Liver (tissue), 8 donors: ENCODE measurements at regions not wholly inside any gene's neighbourhood (a gene's known extent, or its start where the extent isn't known, plus 50 kb on each side); places are given as distances from the start of the nearest gene placed in this dataset.

Experiments used
- DNase-seq: peaks from one replicate; pipeline ENCODE4 v3.0.0-alpha.2; 2017; ENCODE audit warnings: low spot score
- H3K27ac ChIP-seq, 2 donors: one replicate each; pipeline ENCODE4 v1.7.0; 2013; ENCODE audit warnings: inconsistent platforms in 2 of 2, low read length in 2 of 2, control low read depth in 1 of 2, low read depth in 1 of 2, mild to moderate bottlenecking in 1 of 2
- H3K27me3 ChIP-seq, 4 donors: one replicate each; pipeline versions ENCODE4 v1.6.1 to v1.7.0; 2013; ENCODE audit warnings: low read length in 3 of 4, inconsistent platforms in 1 of 4, mild to moderate bottlenecking in 1 of 4, moderate library complexity in 1 of 4; ENCODE audit not compliant: control insufficient read depth in 4 of 4, insufficient read depth in 4 of 4
- H3K36me3 ChIP-seq, 4 donors: one replicate each; pipeline versions ENCODE4 v1.6.1 to v1.7.0; 2013; ENCODE audit warnings: low read length in 3 of 4, mild to moderate bottlenecking in 3 of 4, low read depth in 1 of 4, moderate library complexity in 1 of 4; ENCODE audit not compliant: control insufficient read depth in 4 of 4, insufficient read depth in 3 of 4
- H3K4me1 ChIP-seq, 4 donors: one replicate each; pipeline versions ENCODE4 v1.6.1 to v1.7.0; 2013; ENCODE audit warnings: low read length in 3 of 4, mild to moderate bottlenecking in 3 of 4, moderate library complexity in 1 of 4; ENCODE audit not compliant: control insufficient read depth in 4 of 4, insufficient read depth in 4 of 4
- H3K4me3 ChIP-seq, 3 donors: one replicate each; pipeline versions ENCODE4 v1.6.1 to v1.7.0; 2013; ENCODE audit warnings: low read length in 3 of 3, control low read depth in 1 of 3, low read depth in 1 of 3, mild to moderate bottlenecking in 1 of 3
- H3K9ac ChIP-seq, 2 donors: one replicate each; pipeline ENCODE4 v1.7.0; 2013; ENCODE audit warnings: low read length in 2 of 2, mild to moderate bottlenecking in 2 of 2, moderate library complexity in 2 of 2, control low read depth in 1 of 2, low read depth in 1 of 2
- H3K9me3 ChIP-seq, 4 donors: one replicate each; pipeline versions ENCODE4 v1.6.1 to v1.7.0; 2013; ENCODE audit warnings: low read length in 3 of 4; ENCODE audit not compliant: control insufficient read depth in 4 of 4
- EGR1 ChIP-seq, 2 donors: IDR thresholded peaks; 2 replicates each; pipeline ENCODE4 v1.6.1; 2016 to 2018; ENCODE audit warnings: antibody characterized with exemption in 2 of 2, low read depth in 2 of 2
- FOXA1 ChIP-seq: IDR thresholded peaks from 2 replicates; pipeline ENCODE4 v1.6.1; 2016; ENCODE audit warnings: antibody characterized with exemption
- FOXA2 ChIP-seq: IDR thresholded peaks from 2 replicates; pipeline ENCODE4 v1.6.1; 2016; ENCODE audit warnings: antibody characterized with exemption
- GABPA ChIP-seq, 2 donors: IDR thresholded peaks in 1 of 2; conservative IDR thresholded peaks in 1 of 2; 2 replicates each; pipeline ENCODE4 v1.6.1; 2016; ENCODE audit warnings: antibody characterized with exemption in 2 of 2, mild to moderate bottlenecking in 1 of 2, moderate library complexity in 1 of 2
- HNF4A ChIP-seq, 2 donors: conservative IDR thresholded peaks; 2 replicates each; pipeline ENCODE4 v1.6.1; 2016; ENCODE audit warnings: antibody characterized with exemption in 2 of 2, mild to moderate bottlenecking in 2 of 2
- HNF4G ChIP-seq: IDR thresholded peaks from 2 replicates; pipeline ENCODE4 v1.6.1; 2016; ENCODE audit warnings: antibody characterized with exemption
- JUND ChIP-seq, 2 donors: IDR thresholded peaks; 2 replicates each; pipeline ENCODE4 v1.6.1; 2016; ENCODE audit warnings: antibody characterized with exemption in 2 of 2
- MAX ChIP-seq: IDR thresholded peaks from 2 replicates; pipeline ENCODE4 v1.6.1; 2016; ENCODE audit warnings: antibody characterized with exemption
- NR2F2 ChIP-seq: IDR thresholded peaks from 2 replicates; pipeline ENCODE4 v1.6.1; 2016; ENCODE audit warnings: antibody characterized with exemption
- RAD21 ChIP-seq, 2 donors: IDR thresholded peaks; 2 replicates each; pipeline ENCODE4 v1.6.1; 2016; ENCODE audit warnings: antibody characterized with exemption in 2 of 2, mild to moderate bottlenecking in 2 of 2
- RXRA ChIP-seq, 2 donors: IDR thresholded peaks; 2 replicates each; pipeline ENCODE4 v1.6.1; 2017 to 2018; ENCODE audit warnings: antibody characterized with exemption in 2 of 2, mild to moderate bottlenecking in 1 of 2
- SP1 ChIP-seq: IDR thresholded peaks from 2 replicates; pipeline ENCODE4 v1.6.1; 2018; ENCODE audit warnings: antibody characterized with exemption, mild to moderate bottlenecking
- TAF1 ChIP-seq: conservative IDR thresholded peaks from 2 replicates; pipeline ENCODE4 v1.6.1; 2016; ENCODE audit warnings: antibody characterized with exemption, mild to moderate bottlenecking
- YY1 ChIP-seq: IDR thresholded peaks from 2 replicates; pipeline ENCODE4 v1.6.1; 2016; ENCODE audit warnings: antibody characterized with exemption, mild to moderate bottlenecking
- ZBTB33 ChIP-seq: IDR thresholded peaks from 2 replicates; pipeline ENCODE4 v1.6.1; 2016; ENCODE audit warnings: antibody characterized with exemption
- whole genome bisulfite sequencing: extraction: QIAGEN DNeasy Blood & Tissue Kit; methylation state at CpG from one replicate; pipeline ENCODE4 v1.1.7; 2013; 5-methylcytosine and 5-hydroxymethylcytosine counted together
- TF ChIP-seq, protein P1 (sequence below): IDR thresholded peaks from 2 replicates; pipeline ENCODE4 v1.6.1; 2016; ENCODE audit warnings: antibody characterized with exemption
- TF ChIP-seq, protein P2 (sequence below): IDR thresholded peaks from 2 replicates; pipeline ENCODE4 v1.6.1; 2016; ENCODE audit warnings: antibody characterized with exemption, mild to moderate bottlenecking
- TF ChIP-seq, protein P3 (sequence below): fragments of 150-350 bp; IDR thresholded peaks from 2 replicates; pipeline ENCODE4 v1.5.1; 2017; ENCODE audit warnings: improper control_type of control experiment, low read depth, low read length; ENCODE audit not compliant: missing input control
- donor health status: healthy.
- donor health status: healthy.
- donor health status: healthy.
- donor health status: healthy.
- donor health status: healthy.

DNA sequence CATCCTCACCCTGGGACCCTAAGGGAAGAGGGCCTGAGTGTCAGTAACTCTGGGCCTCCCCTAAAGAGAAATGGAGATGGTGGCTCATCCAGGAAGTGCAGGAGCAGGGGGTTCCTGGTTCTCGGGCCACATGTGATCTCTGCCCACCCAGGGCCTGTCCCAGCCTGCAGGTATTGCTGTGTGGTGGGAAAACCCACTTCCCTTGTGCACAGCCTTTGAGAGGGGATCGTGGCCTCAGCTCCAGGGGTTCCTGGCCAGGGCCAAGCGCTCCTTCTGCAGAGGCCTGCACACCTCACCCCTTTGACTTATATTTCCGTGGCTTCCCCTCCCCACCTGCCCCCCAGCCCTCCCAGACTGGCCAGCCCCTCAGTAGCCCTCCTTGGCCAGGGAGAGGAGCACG, 213.5 kb downstream of the OR4C45 start:
- Histone ChIP-seq H3K4me1 (no peaks in the 10 kb centered on the region), H3K4me3 (no peak overlapping the region), H3K9me3 (peaks cover 0 to 4% (median 2%) of the 10 kb centered on the region in 4 donors), H3K27ac (no peak overlapping the region), H3K9ac (no peak overlapping the region), H3K27me3 (no peaks in the 10 kb centered on the region), H3K36me3 (no peaks in the 10 kb centered on the region)
- 70% methylated on average over 5 of the region's 5 CpGs for whole genome bisulfite sequencing
- no peak for TF ChIP-seq TAF1
- TF ChIP-seq YY1: no peak
- TF ChIP-seq RXRA (IDR thresholded peaks at IDR 0.05): no peak
- TF ChIP-seq NR2F2: no peak
- no peak for TF ChIP-seq ZBTB33
- no peak for TF ChIP-seq GABPA (IDR thresholded peaks at IDR 0.05 in 1 of 2, conservative IDR thresholded peaks at IDR 0.05 in 1 of 2)
- TF ChIP-seq, protein P1, sequence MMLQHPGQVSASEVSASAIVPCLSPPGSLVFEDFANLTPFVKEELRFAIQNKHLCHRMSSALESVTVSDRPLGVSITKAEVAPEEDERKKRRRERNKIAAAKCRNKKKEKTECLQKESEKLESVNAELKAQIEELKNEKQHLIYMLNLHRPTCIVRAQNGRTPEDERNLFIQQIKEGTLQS: no peak
- no peak for TF ChIP-seq FOXA1
- TF ChIP-seq, protein P2, sequence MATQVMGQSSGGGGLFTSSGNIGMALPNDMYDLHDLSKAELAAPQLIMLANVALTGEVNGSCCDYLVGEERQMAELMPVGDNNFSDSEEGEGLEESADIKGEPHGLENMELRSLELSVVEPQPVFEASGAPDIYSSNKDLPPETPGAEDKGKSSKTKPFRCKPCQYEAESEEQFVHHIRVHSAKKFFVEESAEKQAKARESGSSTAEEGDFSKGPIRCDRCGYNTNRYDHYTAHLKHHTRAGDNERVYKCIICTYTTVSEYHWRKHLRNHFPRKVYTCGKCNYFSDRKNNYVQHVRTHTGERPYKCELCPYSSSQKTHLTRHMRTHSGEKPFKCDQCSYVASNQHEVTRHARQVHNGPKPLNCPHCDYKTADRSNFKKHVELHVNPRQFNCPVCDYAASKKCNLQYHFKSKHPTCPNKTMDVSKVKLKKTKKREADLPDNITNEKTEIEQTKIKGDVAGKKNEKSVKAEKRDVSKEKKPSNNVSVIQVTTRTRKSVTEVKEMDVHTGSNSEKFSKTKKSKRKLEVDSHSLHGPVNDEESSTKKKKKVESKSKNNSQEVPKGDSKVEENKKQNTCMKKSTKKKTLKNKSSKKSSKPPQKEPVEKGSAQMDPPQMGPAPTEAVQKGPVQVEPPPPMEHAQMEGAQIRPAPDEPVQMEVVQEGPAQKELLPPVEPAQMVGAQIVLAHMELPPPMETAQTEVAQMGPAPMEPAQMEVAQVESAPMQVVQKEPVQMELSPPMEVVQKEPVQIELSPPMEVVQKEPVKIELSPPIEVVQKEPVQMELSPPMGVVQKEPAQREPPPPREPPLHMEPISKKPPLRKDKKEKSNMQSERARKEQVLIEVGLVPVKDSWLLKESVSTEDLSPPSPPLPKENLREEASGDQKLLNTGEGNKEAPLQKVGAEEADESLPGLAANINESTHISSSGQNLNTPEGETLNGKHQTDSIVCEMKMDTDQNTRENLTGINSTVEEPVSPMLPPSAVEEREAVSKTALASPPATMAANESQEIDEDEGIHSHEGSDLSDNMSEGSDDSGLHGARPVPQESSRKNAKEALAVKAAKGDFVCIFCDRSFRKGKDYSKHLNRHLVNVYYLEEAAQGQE: no peak
- TF ChIP-seq, protein P3, sequence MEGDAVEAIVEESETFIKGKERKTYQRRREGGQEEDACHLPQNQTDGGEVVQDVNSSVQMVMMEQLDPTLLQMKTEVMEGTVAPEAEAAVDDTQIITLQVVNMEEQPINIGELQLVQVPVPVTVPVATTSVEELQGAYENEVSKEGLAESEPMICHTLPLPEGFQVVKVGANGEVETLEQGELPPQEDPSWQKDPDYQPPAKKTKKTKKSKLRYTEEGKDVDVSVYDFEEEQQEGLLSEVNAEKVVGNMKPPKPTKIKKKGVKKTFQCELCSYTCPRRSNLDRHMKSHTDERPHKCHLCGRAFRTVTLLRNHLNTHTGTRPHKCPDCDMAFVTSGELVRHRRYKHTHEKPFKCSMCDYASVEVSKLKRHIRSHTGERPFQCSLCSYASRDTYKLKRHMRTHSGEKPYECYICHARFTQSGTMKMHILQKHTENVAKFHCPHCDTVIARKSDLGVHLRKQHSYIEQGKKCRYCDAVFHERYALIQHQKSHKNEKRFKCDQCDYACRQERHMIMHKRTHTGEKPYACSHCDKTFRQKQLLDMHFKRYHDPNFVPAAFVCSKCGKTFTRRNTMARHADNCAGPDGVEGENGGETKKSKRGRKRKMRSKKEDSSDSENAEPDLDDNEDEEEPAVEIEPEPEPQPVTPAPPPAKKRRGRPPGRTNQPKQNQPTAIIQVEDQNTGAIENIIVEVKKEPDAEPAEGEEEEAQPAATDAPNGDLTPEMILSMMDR: no peak
- no peak for TF ChIP-seq HNF4G
- TF ChIP-seq RAD21 (IDR thresholded peaks at IDR 0.05): no peak
- TF ChIP-seq FOXA2: no peak
- no peak for TF ChIP-seq MAX
- no peak for TF ChIP-seq HNF4A (conservative IDR thresholded peaks at IDR 0.05)
- no peak for TF ChIP-seq EGR1 (IDR thresholded peaks at IDR 0.05; ENCODE audit: low read depth in 2 of 2)
- TF ChIP-seq JUND (IDR thresholded peaks at IDR 0.05): no peak
- TF ChIP-seq SP1: no peak
- no peak for DNase-seq
